K562 (cell line): ENCODE measurements at regions not wholly inside any gene's neighbourhood (a gene's known extent, or its start where the extent isn't known, plus 50 kb on each side); places are given as distances from the start of the nearest gene placed in this dataset.

ENCODE experiments used
- ATAC-seq: fragments of 200-7000 bp; cut with Tn5 transposase; 3 replicates; pipeline ENCODE4 v1.9.1; 2020; ENCODE audit warnings: moderate library complexity
- BruUV-seq: library from RNA; stranded (reverse); fragments of 400-500 nt; replicated peaks from 2 replicates; lab custom pipeline; 2021; lab: Mats Ljungman, UMichigan
- CTCF ChIA-PET: fragments of 300-600 bp; formaldehyde crosslinking; extraction: SDS; loops from one replicate; lab custom pipeline; 2021; ENCODE audit warnings: low intra/inter-chr PET ratio; lab: Yijun Ruan, JAX
- POLR2A ChIA-PET: fragments of 300-600, 350-650 bp; sonication (Branson Sonifier 250); formaldehyde crosslinking; extraction: SDS; loops from one replicate; lab custom pipeline; 2021; ENCODE audit warnings: antibody characterized with exemption, inconsistent platforms; lab: Yijun Ruan, JAX
- DNase-seq, 4 experiments: peaks; one replicate each; pipeline versions ENCODE4 v3.0.0 to v3.0.0-alpha.2; 2011 to 2018; ENCODE audit warnings: low spot score in 3 of 4, mixed read lengths in 3 of 4; ENCODE audit errors: extremely low read depth in 1 of 4
- FAIRE-seq: peaks from 2 replicates; lab custom pipeline; 2011; peaks lifted over from hg19 to GRCh38; lab: Jason Lieb, UNC
- H2AFZ ChIP-seq: 2 replicates; pipeline ENCODE4 v1.6.0; 2011; ENCODE audit warnings: low read depth, low read length, control low read depth, inconsistent platforms
- H3K27ac ChIP-seq: fragments of 200-600 bp; 3 replicates; pipeline ENCODE4 v1.8.0; 2011; ENCODE audit warnings: low read depth, mild to moderate bottlenecking, control low read depth, inconsistent platforms, low read length, moderate library complexity, mixed read lengths; ENCODE audit errors: extremely low read depth
- H3K27me3 ChIP-seq, 2 experiments: fragments of 300-600 bp in 1 of 2; 2 replicates in 1 of 2; 3 replicates in 1 of 2; pipeline versions ENCODE4 v1.6.0 to v1.8.0; 2011; ENCODE audit warnings: inconsistent platforms in 2 of 2, low read length in 2 of 2, mild to moderate bottlenecking in 1 of 2, mixed read lengths in 1 of 2, moderate library complexity in 1 of 2; ENCODE audit not compliant: control insufficient read depth in 2 of 2, insufficient read depth in 2 of 2
- H3K36me3 ChIP-seq: fragments of 300-600 bp; 3 replicates; pipeline ENCODE4 v1.8.0; 2011; ENCODE audit warnings: mild to moderate bottlenecking, low read length, inconsistent platforms; ENCODE audit not compliant: control insufficient read depth, insufficient read depth
- H3K4me1 ChIP-seq, 2 experiments: fragments of 200-600 bp in 1 of 2; replicated peaks in 1 of 2; 2 replicates in 1 of 2; 3 replicates in 1 of 2; pipeline versions ENCODE4 v1.5.1 to v1.8.0; 2011; ENCODE audit warnings: inconsistent platforms in 2 of 2, low read length in 2 of 2, mild to moderate bottlenecking in 1 of 2, mixed read lengths in 1 of 2, moderate library complexity in 1 of 2; ENCODE audit not compliant: control insufficient read depth in 2 of 2, insufficient read depth in 2 of 2
- H3K4me2 ChIP-seq: 2 replicates; pipeline ENCODE4 v1.6.1; 2011; ENCODE audit warnings: low read length, control low read depth, inconsistent platforms, mixed read lengths; ENCODE audit not compliant: insufficient read depth
- H3K4me3 ChIP-seq: fragments of 200-600 bp; sonication (generic), shearing (Covaris generic); 2 replicates; pipeline ENCODE4 v1.5.1; 2016; ENCODE audit warnings: control low read depth, inconsistent platforms
- H3K79me2 ChIP-seq: fragments of 200-600 bp; 3 replicates; pipeline ENCODE4 v1.8.0; 2011; ENCODE audit warnings: low read length, inconsistent platforms; ENCODE audit not compliant: control insufficient read depth, insufficient read depth
- H3K9ac ChIP-seq, 2 experiments: 2 replicates each; pipeline versions ENCODE4 v1.6.0 to v1.6.1; 2011; ENCODE audit warnings: low read depth in 2 of 2, low read length in 2 of 2, control low read depth in 1 of 2, inconsistent platforms in 1 of 2, mild to moderate bottlenecking in 1 of 2, mixed read lengths in 1 of 2; ENCODE audit not compliant: insufficient read depth in 1 of 2
- H3K9me1 ChIP-seq: one replicate; pipeline ENCODE4 v1.6.0; 2011; ENCODE audit warnings: inconsistent platforms, mild to moderate bottlenecking, low read length, moderate library complexity; ENCODE audit not compliant: control insufficient read depth, insufficient read depth
- H3K9me3 ChIP-seq: replicated peaks from 2 replicates; pipeline ENCODE4 v1.5.1; 2011; ENCODE audit warnings: low read depth, low read length, inconsistent platforms; ENCODE audit not compliant: control insufficient read depth, insufficient read depth
- H4K20me1 ChIP-seq: replicated peaks from 2 replicates; pipeline ENCODE4 v1.6.1; 2011; ENCODE audit warnings: low read length, inconsistent platforms, mixed read lengths; ENCODE audit not compliant: control insufficient read depth, insufficient read depth
- CC2D1A ChIP-seq: fragments of 450-650 bp; IDR thresholded peaks from 2 replicates; pipeline ENCODE4 v1.6.1; 2017; ENCODE audit warnings: mild to moderate bottlenecking
- CHAMP1 ChIP-seq: fragments of 450-650 bp; IDR thresholded peaks from 2 replicates; pipeline ENCODE4 v1.6.1; 2016; ENCODE audit warnings: mild to moderate bottlenecking
- ETS2 ChIP-seq: IDR thresholded peaks from 2 replicates; pipeline ENCODE4 v1.6.1; 2016; ENCODE audit warnings: borderline replicate concordance, missing genetic modification characterization, mild to moderate bottlenecking, moderate library complexity, missing compliant biosample characterization; ENCODE audit not compliant: poor library complexity, severe bottlenecking
- FOXP1 ChIP-seq: sonication (generic); formaldehyde crosslinking; IDR thresholded peaks from 2 replicates; pipeline ENCODE4 v1.8.0; 2022; ENCODE audit warnings: mild to moderate bottlenecking, missing genetic modification reagents
- HOXB6 ChIP-seq: fragments of 250-450 bp; sonication (Bioruptor Pico); IDR thresholded peaks from 2 replicates; pipeline ENCODE4 v1.5.1; 2022; ENCODE audit warnings: mild to moderate bottlenecking, borderline replicate concordance
- JUND ChIP-seq, 2 experiments: IDR thresholded peaks; 2 replicates in 1 of 2; 3 replicates in 1 of 2; pipeline ENCODE4 v1.6.1; 2011; ENCODE audit warnings: borderline replicate concordance in 2 of 2, low read depth in 2 of 2, low read length in 2 of 2, improper control_type of control experiment in 1 of 2, missing biosample characterization in 1 of 2, missing genetic modification characterization in 1 of 2, missing genetic modification reagents in 1 of 2
- POLR2B ChIP-seq: fragments of 450-650 bp; IDR thresholded peaks from 2 replicates; pipeline ENCODE4 v1.6.1; 2018; ENCODE audit warnings: low read depth; ENCODE audit not compliant: partially characterized antibody
- SAP30 ChIP-seq: fragments of 200-600 bp; sonication (generic); IDR thresholded peaks from 2 replicates; pipeline ENCODE4 v1.6.1; 2012; ENCODE audit warnings: borderline replicate concordance, low read depth, mild to moderate bottlenecking, moderate library complexity, low read length, control low read depth, inconsistent platforms; ENCODE audit not compliant: insufficient read depth, poor library complexity, severe bottlenecking
- SIN3A ChIP-seq, 2 experiments: fragments of 150-350 bp in 1 of 2; IDR thresholded peaks; 2 replicates each; pipeline ENCODE4 v1.6.1; 2011 to 2016; ENCODE audit warnings: borderline replicate concordance in 2 of 2, low read depth in 2 of 2, low read length in 2 of 2, mild to moderate bottlenecking in 2 of 2, moderate library complexity in 2 of 2; ENCODE audit not compliant: control insufficient read depth in 1 of 2
- SMC3 ChIP-seq: conservative IDR thresholded peaks from 2 replicates; pipeline ENCODE4 v1.6.1; 2011; ENCODE audit warnings: low read depth, low read length, improper control_type of control experiment; ENCODE audit not compliant: insufficient read depth
- SP2 ChIP-seq: IDR thresholded peaks from 2 replicates; pipeline ENCODE4 v1.6.1; 2011; ENCODE audit warnings: mild to moderate bottlenecking, low read depth, low read length, moderate library complexity; ENCODE audit not compliant: poor library complexity, severe bottlenecking; ENCODE audit errors: extremely low read depth
- TCF7 ChIP-seq: sonication (generic); IDR thresholded peaks from 2 replicates; pipeline ENCODE4 v1.6.1; 2016; ENCODE audit warnings: antibody characterized with exemption, borderline replicate concordance
- XRCC3 ChIP-seq: fragments of 450-650 bp; IDR thresholded peaks from 2 replicates; pipeline ENCODE4 v1.6.1; 2017; ENCODE audit warnings: mild to moderate bottlenecking, moderate library complexity
- ZBTB12 ChIP-seq: fragments of 250-450 bp; sonication (Bioruptor Pico); IDR thresholded peaks from 2 replicates; pipeline ENCODE4 v1.4.0; 2020
- ZBTB17 ChIP-seq: fragments of 450-650 bp; formaldehyde crosslinking; IDR thresholded peaks from 2 replicates; pipeline ENCODE4 v1.4.0; 2020; ENCODE audit warnings: mild to moderate bottlenecking
- ZEB2 ChIP-seq: fragments of 450-650 bp; IDR thresholded peaks from 2 replicates; pipeline ENCODE4 v1.6.1; 2016
- ZNF41 ChIP-seq: fragments of 250-450 bp; sonication (Bioruptor Pico); conservative IDR thresholded peaks from 2 replicates; pipeline ENCODE4 v1.4.0; 2020; ENCODE audit warnings: mild to moderate bottlenecking
- whole genome bisulfite sequencing: fragments of 100-300 bp; shearing (Covaris generic); methylation state at CpG from one replicate; pipeline ENCODE4 v1.1.6; 2016; ENCODE audit warnings: low coverage, mixed read lengths; ENCODE audit not compliant: insufficient coverage; ENCODE audit errors: missing lambda C conversion rate; 5-methylcytosine and 5-hydroxymethylcytosine counted together
- in situ Hi-C: fragments of 300-500 bp; cut with MboI; formaldehyde crosslinking; loops from 4 replicates; pipeline ENCODE4 v1.15.0; 2018; ENCODE audit warnings: inconsistent platforms, mixed read lengths
- intact Hi-C: fragments of 100-400 bp; cut with micrococcal nuclease; formaldehyde crosslinking; loops from 2 replicates; pipeline ENCODE4 v1.14.2; 2022

- TF ChIP-seq SIN3A (IDR thresholded peaks at IDR 0.05; ENCODE audit: borderline replicate concordance in 2 of 2, control insufficient read depth in 1 of 2, low read depth in 2 of 2, low read length in 2 of 2), result no peak
- TF ChIP-seq SP2, result no peak
- TF ChIP-seq ZNF41 (CRISPR knock-in tag), result no peak
- no peak for TF ChIP-seq XRCC3
- TF ChIP-seq, all 486 proteins: peak for 45
Observed at GRCh38 chr14:100662879-100663760, 63.6 kb upstream of the DLK1 start (continued).

- FAIRE-seq (no peak), DNase-seq (no peak), ATAC-seq (no peak)
- Histone ChIP-seq H3K9ac (no peak overlapping the region), H2AFZ (peak overlapping the region; percentile 30), H3K27me3 (no peaks in the 10 kb centered on the region), H3K9me3 (0 out of 2 replicates have a peak, but pooled peaks cover 1% of the 10 kb centered on the region), H3K9me1 (no peaks in the 10 kb centered on the region), H3K4me1 (peaks cover 12 to 27% of the 10 kb centered on the region in 2 experiments), H3K4me2 (no peak overlapping the region; the same call in 1 of the 2 replicates), H4K20me1 (no peaks in the 10 kb centered on the region), H3K4me3 (no peak overlapping the region), H3K79me2 (no peaks in the 10 kb centered on the region), H3K36me3 (no peaks in the 10 kb centered on the region), H3K27ac (no peak overlapping the region)
- in situ Hi-C loops, result loop anchor here (5.0 to 10.0 kb wide), 2 partner anchors 181 to 234 kb away; no protein-coding TSS in a partner anchor
- ChIA-PET POLR2A (no interaction called here), CTCF (no interaction called here)
- BruUV-seq, result no TSS peak
- 42% methylated on average over 3 of the region's 3 CpGs for WGBS
- intact Hi-C loops, result loop anchor here (1.0 to 5.0 kb wide), 2 partner anchors 34 to 188 kb away; no protein-coding TSS in a partner anchor
- TF ChIP-seq TCF7, result no peak
- no peak for TF ChIP-seq ZEB2
- no peak for TF ChIP-seq SAP30
- no peak for TF ChIP-seq ZBTB12 (CRISPR knock-in tag)
- no peak for TF ChIP-seq ETS2 (tag)
- TF ChIP-seq SMC3, result no peak
- TF ChIP-seq ZBTB17 (CRISPR knock-in tag), result peak; percentile 95
- no peak for TF ChIP-seq FOXP1
- no peak for TF ChIP-seq JUND (IDR thresholded peaks at IDR 0.05; ENCODE audit: borderline replicate concordance, low read depth, low read length)
- no peak for TF ChIP-seq JUND (tag; IDR thresholded peaks at IDR 0.05; ENCODE audit: borderline replicate concordance, low read depth, low read length)
- no peak for TF ChIP-seq CC2D1A
- no peak for TF ChIP-seq HOXB6 (CRISPR knock-in tag)
- TF ChIP-seq CHAMP1, result no peak
- TF ChIP-seq POLR2B, result no peak
Observed at GRCh38 chr14:100663761-100664052, 63.0 kb upstream of the DLK1 start.
